ENCODE measurements at regions not wholly inside any gene's neighbourhood (a gene's known extent, or its start where the extent isn't known, plus 50 kb on each side); places are given as distances from the start of the nearest gene placed in this dataset.

DNA sequence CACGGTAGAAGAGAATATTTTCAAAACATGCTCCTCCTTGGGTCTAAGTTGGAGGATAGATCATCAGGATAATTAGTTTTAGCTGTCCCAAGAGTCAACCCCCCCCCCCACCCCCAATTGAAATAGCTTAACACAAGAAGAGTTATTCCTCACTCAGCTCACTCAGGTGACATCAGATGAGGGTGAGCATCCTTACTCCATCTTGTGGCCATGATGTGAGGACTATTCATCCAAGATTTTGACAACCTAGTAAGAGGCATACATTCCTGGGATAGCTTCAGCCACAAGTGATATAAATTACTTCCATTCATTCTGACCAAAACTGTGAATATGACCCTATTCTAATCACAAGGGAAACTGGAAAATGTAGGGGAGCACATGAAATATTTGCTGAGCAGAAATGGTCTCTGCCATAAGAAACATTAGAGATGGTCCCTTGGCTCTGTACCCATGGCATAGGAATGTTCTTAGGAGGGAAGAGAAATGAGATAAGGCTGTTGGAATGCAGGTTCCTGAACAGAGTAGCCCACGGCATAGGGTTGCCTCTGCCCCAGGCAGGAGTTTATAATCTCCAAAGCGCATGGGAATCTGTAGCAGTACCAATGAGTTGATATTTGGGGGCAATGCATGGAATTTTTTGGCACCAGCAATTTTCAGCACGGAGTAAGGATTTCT, 257.2 kb downstream of the CYRIA start:
- TF ChIP-seq, protein P1, sequence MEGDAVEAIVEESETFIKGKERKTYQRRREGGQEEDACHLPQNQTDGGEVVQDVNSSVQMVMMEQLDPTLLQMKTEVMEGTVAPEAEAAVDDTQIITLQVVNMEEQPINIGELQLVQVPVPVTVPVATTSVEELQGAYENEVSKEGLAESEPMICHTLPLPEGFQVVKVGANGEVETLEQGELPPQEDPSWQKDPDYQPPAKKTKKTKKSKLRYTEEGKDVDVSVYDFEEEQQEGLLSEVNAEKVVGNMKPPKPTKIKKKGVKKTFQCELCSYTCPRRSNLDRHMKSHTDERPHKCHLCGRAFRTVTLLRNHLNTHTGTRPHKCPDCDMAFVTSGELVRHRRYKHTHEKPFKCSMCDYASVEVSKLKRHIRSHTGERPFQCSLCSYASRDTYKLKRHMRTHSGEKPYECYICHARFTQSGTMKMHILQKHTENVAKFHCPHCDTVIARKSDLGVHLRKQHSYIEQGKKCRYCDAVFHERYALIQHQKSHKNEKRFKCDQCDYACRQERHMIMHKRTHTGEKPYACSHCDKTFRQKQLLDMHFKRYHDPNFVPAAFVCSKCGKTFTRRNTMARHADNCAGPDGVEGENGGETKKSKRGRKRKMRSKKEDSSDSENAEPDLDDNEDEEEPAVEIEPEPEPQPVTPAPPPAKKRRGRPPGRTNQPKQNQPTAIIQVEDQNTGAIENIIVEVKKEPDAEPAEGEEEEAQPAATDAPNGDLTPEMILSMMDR (IDR thresholded peaks at IDR 0.05), result no peak
- Mint-ChIP-seq H3K4me3 (no peak overlapping the region), H3K9me3 (no peaks in the 10 kb centered on the region), H3K27ac (no peak overlapping the region), H3K27me3 (no peaks in the 10 kb centered on the region), H3K36me3 (ENCODE audit: low read depth) (no peaks in the 10 kb centered on the region), H3K4me1 (no peaks in the 10 kb centered on the region)
- DNase-seq, result no peak
- ChIA-PET CTCF (no interaction called here), POLR2A (no interaction called here)
- ATAC-seq (ENCODE audit: low read depth), result no peak
- intact Hi-C loops (cut with micrococcal nuclease), result no loop called here

DNA sequence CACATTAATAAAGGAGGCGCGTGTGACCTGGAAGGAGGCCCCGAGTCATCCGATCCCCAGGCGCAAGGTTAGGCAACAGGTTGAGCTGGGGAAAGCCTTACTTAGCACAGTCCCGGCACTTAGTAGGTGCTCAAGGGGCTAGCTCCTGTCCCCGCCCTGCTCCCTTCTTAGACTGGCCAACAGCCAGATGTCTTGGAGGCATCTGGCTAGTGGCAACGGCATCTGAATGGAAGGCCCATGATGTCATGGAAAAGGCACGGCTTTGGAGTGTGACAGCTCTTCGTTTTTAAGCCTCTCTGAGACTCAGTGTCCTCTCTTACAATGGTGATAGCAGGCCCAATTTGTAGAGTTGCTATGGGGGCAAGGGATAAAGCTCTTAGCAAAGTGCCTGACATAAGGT, 258.3 kb downstream of the CYRIA start:
- POLR2A ChIA-PET, result no interaction called here

DNA sequence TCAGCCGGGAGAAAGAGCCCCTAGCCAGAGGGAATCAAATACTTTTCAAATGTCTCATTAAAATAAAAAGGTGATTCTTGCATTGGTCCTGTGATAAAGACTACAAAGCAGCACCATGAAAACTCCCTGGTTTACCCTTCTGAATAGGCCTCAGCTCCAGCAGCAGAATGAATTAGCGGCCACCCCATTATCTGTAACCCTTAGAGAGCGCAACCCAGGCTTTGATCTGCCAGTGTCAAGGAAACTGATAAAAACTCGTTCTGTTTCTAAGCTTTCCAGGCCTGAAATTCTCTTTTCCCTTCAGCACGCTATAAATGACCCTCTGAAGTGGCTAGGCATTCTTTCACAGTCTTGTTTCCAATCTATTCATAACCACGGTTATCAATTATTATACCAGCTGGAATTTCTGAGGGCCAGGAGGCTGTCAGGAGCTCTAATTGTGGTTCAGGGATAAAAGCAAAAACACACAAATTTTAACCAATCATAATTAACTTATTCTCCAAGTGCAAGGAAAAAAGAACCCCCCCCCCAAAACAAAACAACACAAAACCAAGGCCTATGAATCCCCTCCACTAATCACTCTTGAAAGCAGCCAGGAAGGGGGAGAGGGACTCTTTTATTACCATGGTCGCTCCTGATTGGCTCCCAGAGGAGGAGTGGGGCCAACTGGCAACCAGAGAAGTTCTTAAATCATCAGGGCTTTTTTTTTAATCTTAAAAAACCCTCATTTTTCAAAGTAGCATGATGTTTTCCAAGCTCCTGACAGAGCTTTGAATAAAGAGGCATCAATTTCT, 258.9 kb downstream of the CYRIA start:
- TF ChIP-seq, protein P1 (IDR thresholded peaks at IDR 0.05), result no peak
- intact Hi-C loops (cut with micrococcal nuclease), result no loop called here
- Mint-ChIP-seq H3K36me3 (ENCODE audit: low read depth) (no peaks in the 10 kb centered on the region), H3K9me3 (no peaks in the 10 kb centered on the region), H3K27me3 (no peaks in the 10 kb centered on the region), H3K4me1 (no peaks in the 10 kb centered on the region), H3K4me3 (no peak overlapping the region), H3K27ac (no peak overlapping the region)
- DNase-seq (no peak), ATAC-seq (ENCODE audit: low read depth) (no peak)
- ChIA-PET CTCF (no interaction called here), POLR2A (no interaction called here)

More for the DNA sequence above, 258.3 kb downstream of the CYRIA start:
- H3K36me3 Mint-ChIP-seq (ENCODE audit: low read depth), result no peaks in the 10 kb centered on the region
- H3K27ac Mint-ChIP-seq, result no peak overlapping the region
- H3K9me3 Mint-ChIP-seq, result no peaks in the 10 kb centered on the region
- CTCF ChIA-PET, result no interaction called here
- DNase-seq (no peak), ATAC-seq (ENCODE audit: low read depth) (no peak)
- no peaks in the 10 kb centered on the region for H3K27me3 Mint-ChIP-seq
- H3K4me1 Mint-ChIP-seq, result no peaks in the 10 kb centered on the region
- TF ChIP-seq, protein P1 (IDR thresholded peaks at IDR 0.05), result no peak
- no peak overlapping the region for H3K4me3 Mint-ChIP-seq
- intact Hi-C loops (cut with micrococcal nuclease), result no loop called here

DNA sequence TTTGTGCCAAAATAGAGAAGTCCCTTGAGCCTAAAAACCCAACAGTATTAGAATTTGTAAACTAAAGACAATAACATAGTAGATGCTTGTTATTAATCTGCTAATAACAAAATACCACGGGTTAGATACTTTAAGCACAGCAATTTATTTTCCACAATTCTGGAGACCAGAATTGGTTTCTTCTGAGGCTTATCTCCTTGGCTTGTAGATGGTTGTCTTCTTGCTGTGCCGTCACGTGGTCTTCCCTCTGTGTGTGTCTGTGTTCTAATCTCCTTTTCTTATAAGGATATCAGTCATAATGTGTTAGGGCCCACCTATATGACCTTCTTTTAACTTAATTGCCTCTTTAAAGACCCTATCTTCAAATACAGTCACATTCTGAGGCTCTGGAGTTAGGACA, 260.1 kb downstream of the CYRIA start:
- TF ChIP-seq, protein P1 (IDR thresholded peaks at IDR 0.05), result no peak
- Mint-ChIP-seq H3K36me3 (ENCODE audit: low read depth) (no peaks in the 10 kb centered on the region), H3K9me3 (no peaks in the 10 kb centered on the region), H3K4me1 (no peaks in the 10 kb centered on the region), H3K27me3 (no peaks in the 10 kb centered on the region), H3K27ac (no peak overlapping the region), H3K4me3 (no peak overlapping the region)
- POLR2A ChIA-PET, result no interaction called here
- no peak for DNase-seq
- ATAC-seq (ENCODE audit: low read depth), result no peak
- CTCF ChIA-PET, result no interaction called here
- intact Hi-C loops (cut with micrococcal nuclease), result no loop called here

DNA sequence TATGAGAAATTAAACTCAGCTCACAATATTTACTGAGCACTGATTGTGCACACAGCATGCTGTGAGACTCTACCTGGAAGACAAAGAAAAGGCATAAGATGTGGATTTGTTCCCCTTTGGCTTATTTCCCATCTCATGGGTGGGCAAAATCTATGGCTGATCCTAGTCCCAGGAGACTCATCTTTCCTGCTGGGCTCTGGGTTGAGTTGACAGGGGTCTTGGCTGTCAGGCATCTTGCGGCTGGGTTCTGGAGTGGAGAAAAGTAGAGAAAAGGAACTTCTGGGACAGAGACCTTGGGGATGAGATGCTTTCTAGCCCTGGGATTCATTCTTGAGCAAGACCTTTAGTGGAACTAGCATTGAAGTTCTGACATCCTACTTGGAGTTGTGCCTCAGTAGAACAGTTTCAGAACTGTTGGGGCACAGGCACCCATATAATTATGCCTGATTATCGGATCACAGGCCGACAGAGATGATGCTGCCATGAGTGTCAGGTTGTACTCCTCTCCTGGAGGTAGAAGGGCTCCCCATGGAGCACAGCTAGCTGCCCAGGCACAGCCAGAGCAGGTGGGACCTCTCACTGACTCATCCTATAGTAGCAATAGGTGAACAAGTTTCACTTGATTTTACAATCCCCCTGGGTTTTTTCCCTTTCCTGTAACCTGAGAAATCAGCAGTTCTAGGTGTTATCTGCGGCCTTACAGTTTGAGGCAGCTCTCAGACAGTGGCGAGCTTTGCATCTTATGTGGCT, 260.9 kb downstream of the CYRIA start:
- intact Hi-C loops (cut with micrococcal nuclease), result no loop called here
- no peak for DNase-seq
- Mint-ChIP-seq H3K36me3 (ENCODE audit: low read depth) (no peaks in the 10 kb centered on the region), H3K27ac (no peak overlapping the region), H3K4me3 (no peak overlapping the region), H3K9me3 (no peaks in the 10 kb centered on the region), H3K27me3 (no peaks in the 10 kb centered on the region), H3K4me1 (no peaks in the 10 kb centered on the region)
- ChIA-PET CTCF (no interaction called here), POLR2A (no interaction called here)
- no peak for ATAC-seq (ENCODE audit: low read depth)
- TF ChIP-seq, protein P1 (IDR thresholded peaks at IDR 0.05), result no peak

All from activated B cell treated with CpG ODN at 0.5 μM for 24 hours (primary cell).